GM21515 (cell line): ENCODE measurements at regions not wholly inside any gene's neighbourhood (a gene's known extent, or its start where the extent isn't known, plus 50 kb on each side); places are given as distances from the start of the nearest gene placed in this dataset.
"Not testable (repeated sequence)": the region's sequence is repeated elsewhere in the genome, so short reads cannot be mapped to it uniquely, and the experiment has no call there.

Experiments
- ATAC-seq: cut with Tn5 transposase; IDR thresholded peaks from one replicate; pipeline ENCODE4 v1.9.1; 2021; ENCODE audit not compliant: unreplicated experiment

DNA sequence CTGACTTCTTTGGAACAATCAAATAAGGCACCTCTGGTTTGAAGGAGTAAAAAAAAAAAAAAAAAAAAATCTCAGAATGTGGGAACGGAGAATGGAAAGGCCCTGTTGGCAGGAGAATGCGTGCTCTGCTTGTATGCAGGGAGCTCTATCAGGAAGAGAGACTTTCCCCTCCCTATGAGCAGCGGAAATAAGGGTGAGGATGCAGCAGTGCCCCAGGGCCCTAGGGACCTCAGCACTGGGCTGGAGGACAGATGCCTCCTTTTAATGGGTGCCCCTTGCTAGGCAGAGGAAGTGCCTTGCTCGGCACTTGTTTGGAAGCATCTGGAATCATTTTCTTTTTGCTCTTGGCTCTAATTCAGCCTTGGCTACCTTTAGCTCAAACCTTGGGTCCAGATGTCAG, 283.4 kb upstream of the NBPF12 start:
- not testable (repeated sequence) for ATAC-seq

DNA sequence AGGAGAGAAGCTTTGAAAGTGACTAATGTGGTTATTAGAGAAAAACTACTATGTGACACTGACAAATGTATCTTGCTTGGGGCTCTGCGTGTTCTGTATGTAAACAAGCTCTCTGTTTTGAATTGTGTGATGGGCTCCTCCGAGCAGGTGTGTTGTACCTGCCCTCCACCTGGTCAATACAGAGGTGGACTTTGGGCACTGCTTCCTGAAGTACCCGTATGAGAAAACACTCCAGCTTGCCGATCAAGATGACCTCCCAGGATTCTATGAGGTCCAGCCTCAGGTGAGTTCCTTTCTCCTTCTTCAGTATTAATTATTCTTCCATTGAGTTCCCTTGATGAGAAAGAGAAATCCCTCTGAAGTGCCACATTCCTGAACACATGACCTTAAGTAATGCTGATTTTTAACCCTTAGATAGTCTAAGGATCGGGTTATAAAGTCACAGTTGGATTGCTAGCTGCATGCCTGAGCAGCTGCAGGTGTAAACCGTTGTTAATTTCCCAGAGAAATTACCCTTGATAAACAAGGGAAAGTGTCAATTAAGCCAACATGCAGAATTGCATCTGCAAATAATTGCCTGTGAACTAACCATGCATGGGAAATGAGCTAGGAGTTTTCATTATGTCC, 292.0 kb upstream of the NBPF12 start:
- not testable (repeated sequence) for ATAC-seq

DNA sequence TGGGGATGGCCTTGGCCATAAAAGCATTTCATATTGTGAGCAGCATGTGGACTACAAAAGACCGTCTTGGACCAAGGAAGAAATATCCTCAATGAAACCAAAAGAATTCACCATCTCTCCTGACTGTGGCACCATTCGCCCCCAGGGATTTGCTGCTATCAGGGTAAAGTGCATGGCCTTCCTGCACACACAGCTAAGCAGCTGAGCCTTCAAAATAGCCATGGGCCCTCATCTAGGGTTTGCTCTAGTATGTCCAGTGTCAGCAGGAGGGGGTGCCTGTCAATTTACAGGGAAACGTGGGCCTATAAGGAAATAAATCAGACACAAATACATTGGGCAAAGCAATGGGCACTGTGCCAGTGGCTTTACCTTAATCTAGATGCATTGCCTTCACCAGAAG, 296.6 kb upstream of the NBPF12 start:
- ATAC-seq, result not testable (repeated sequence)

DNA sequence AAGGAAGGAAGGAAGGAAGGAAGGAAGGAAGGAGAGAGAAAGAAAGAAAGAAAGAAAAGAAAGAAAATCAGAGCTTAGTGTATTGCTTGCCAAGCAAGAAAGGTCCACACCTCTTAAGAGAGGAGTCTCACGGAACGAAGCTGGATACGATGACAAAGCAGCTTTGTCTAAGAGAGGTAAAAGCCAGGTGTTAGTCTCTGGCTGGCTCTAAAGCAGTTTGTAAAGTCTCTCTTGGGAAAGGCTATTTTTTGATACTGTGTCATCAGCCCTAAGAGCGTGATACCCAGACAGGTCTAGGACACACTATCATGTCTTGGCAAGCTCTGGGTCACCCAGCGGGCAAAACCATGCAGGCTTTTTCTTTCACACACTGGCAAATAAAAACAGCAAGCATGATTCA, 297.5 kb upstream of the NBPF12 start:
- not testable (repeated sequence) for ATAC-seq

DNA sequence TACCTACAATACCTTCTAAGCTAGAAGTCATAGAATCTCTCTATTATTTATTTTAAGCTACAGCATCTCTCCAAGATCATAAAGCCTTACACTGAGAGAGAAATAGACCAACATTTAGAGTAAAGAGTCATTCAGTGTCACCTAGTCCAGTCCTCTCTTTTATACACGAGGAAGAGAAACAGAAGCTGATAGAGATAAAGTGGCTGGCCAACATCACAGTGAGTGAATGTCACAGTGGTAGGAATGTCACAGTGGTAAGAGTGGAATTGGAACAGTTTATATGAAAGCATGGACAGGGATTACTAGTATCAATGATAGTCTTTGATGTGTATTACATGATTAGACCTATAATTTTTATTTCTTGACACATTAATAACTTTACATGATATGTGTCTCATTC, 307.8 kb upstream of the NBPF12 start:
- ATAC-seq, result not testable (repeated sequence)

DNA sequence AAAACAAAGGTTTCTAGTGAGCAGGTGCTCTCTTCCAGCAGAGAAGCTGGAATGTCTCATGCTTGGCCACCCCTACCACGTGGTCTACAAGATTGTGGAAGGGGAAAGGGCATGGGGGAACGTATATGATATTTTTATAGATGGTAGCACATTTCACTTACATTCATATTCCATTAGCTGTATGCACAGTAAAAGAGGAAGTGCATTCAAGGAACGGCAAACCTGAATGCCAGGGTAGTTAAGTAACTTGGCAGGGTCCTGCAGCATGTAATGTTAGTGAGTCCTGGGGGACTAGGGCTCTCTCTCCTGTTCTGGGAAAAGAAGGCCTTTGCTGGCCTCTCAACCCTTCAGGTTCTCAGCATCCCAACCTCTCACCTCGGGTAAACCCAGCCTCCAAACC, 319.5 kb upstream of the NBPF12 start:
- ATAC-seq, result not testable (repeated sequence)

DNA sequence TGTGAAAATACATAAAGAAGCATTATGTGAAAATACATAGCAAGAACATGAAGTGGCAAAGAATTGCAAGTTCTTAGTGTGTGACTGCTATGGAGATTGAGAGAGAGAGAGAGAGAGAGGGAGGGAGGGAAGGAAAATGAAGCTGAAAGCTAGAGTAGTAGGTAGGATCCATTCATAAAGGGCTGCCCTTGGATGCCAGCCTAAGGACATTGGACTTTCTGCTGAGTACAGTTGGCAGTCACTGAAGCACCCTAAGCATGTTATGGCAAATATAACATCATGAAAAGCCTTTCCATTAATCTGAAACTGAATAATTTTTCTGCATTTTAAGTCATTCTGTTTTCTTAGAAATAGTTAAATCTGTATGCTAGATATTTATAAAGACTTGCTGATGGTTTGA, 333.4 kb upstream of the NBPF12 start:
- not testable (repeated sequence) for ATAC-seq

DNA sequence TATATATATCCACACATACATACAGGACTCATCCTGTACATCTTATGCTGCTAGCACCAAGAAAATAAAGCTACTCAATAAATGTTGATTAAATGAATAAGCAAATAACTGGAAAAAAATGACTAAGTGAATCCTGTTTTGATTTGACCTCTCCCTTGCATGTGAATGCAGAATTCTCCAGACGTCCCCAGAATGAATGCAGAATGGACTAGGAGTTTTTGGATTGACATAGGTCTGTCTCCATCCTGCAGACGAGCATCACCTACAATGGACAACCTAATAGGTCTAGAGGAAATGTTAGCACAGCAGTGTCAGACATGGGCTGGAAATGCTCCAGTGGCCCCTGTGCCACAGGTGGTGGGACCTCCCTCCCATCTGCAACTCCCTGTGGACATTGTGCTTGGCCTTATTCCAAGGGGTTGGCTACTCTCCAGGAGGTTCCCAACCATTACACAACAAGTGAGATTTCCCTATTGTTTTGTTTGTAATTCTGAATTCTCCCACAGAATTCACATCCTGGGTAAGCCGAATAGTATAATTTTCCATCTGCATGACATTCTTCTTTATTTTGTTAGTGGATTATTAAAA, 337.3 kb upstream of the NBPF12 start:
- ATAC-seq, result not testable (repeated sequence)

DNA sequence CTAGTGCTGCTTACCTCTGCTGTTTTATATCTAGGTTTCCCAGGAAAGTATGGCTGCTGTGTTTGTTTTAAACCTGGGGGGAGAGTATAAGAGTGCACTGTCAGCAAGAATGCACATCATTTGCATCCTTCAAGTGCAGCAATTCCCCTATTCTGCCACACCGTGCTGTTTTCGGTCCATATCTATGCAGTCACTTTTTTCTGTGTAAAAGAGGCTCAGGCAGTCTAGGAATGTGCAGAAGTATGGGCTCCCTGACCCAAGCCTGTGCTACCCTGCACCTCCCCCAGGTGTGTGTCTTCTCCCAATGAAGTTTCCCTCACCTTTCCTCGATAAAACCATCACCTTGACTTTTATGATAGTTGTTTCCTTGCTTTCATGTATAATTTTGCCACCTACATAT, 338.2 kb upstream of the NBPF12 start:
- not testable (repeated sequence) for ATAC-seq

DNA sequence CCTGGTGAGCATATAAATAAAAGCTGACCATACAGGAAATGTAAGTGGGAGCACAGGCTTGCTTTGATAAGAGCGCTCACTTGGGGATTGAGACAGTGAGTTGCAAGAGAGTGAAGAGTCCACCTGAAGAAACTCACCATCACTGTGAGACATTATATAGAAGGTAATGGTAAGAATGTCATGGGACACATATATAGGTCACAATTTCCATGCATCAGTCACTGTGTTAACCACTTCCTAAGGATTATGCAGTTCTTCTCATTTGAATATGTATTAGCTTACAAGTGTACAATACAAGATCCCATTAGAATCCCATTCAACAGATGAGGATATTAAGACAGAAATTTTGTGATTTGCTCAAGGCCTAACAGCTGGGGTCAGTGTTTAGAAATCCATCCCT, 352.4 kb upstream of the NOTCH2NLA start:
- ATAC-seq, result not testable (repeated sequence)

DNA sequence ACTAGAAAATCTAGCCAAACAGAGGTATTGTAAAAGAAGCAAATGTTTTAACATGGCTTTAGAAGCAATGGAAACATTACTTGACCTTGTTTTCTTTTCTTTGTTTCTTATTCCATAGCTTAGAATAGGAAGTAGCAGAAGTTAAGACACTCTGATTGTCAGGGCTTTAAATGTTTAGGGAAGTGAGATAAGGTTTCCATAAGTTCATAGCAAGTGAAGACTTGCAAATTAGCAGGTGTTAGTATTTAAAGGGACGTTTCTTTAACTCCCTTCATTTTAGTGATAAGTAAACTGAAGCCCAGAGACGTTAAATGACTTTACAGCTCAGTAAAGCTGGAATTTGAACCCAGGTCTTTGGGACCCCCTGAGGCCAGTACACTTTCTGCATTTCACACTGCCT, 338.7 kb upstream of the NOTCH2NLA start:
- ATAC-seq, result not testable (repeated sequence)

DNA sequence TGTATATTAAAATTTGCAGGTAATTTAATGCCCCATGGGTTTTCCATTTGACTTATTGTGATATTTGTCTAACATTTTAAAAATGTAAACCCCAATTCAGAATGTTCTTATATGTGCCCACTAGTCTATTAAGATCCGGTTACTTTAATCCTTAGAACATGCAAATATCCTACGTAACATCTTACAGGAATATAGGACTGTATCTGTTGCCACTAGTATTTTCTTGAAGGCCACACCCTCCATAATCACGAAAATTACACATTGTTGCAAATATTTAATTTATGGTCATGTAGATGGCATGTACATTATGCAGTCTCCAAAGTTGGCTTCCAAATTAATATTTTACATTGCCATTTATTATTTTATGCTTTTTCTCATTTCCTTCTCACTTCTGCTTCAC, 329.2 kb upstream of the NOTCH2NLA start:
- not testable (repeated sequence) for ATAC-seq

DNA sequence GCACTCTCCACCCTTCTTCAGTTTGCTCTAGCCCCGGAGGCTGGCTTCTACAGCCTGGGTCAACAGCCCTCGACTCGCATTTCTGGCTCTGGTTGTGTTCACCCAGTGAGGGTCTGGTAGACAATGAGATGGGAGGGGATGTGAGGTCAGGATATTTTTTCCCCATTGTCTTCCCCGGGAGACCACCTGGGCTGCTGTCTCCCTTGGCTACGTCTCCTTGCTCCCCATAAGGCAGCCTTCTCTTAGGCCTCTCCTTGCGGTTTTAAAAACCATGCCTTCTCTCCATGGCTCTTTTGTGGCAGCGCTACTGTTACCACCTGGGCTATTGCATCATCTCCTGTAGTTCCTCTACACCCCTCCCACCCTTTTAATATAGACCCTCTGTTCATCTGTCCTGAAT, 327.6 kb upstream of the NOTCH2NLA start:
- not testable (repeated sequence) for ATAC-seq

DNA sequence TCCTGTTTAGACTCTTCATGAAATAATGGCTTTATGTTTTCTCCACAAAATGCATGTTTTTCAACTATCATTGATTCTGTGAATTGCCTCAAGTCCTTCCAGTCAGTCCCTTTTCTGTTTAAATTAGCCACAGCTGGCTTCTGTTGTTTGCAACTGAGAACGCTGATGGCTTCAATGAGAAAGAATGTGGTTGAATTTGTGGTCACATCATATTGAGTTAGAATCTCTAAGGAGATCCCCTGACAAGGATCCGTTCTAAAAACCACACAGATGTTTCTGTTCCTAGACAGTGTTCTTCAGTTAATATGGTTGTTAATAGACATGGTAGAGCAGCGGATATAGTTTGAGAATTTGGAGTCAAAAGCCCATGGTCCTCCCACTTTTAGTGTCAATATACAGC, 323.6 kb upstream of the NOTCH2NLA start:
- ATAC-seq, result not testable (repeated sequence)

DNA sequence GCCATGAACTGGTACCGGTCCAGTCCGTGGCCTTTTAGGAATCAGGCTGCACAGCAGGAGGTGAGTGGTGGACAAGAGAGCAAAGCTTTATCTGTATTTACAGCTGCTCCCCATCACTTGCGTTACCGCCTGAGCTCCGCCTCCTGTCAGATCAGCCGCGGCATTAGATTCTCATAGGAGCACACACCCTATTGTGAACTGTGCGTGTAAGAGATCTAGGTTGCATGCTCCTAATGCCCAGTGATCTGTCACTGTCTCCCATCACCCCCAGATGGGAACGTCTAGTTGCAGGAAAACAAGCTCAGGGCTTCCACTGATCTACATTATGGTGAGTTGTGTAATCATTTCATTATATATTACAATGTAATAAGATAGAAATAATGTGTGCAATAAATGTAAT, 319.9 kb upstream of the NOTCH2NLA start:
- ATAC-seq, result not testable (repeated sequence)

DNA sequence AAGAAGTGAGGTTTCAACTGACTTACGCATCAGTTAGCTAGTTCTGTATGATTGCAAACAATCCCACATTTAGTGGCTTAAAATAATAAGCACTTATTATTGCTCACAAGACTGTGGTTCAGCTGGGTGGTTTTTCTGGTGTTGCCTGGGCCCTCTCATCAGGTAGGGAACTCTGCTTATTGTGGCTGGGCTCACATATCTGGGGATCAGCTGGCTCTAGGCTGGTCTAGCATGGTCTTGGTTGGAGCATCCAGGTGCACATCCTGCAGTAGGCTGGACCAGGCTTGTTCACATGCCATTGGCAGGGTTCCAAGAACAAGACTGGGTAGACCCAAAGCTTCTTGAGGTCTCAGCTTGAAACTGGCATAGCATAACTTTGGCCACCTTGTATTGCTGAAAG, 317.4 kb upstream of the NOTCH2NLA start:
- ATAC-seq, result not testable (repeated sequence)

DNA sequence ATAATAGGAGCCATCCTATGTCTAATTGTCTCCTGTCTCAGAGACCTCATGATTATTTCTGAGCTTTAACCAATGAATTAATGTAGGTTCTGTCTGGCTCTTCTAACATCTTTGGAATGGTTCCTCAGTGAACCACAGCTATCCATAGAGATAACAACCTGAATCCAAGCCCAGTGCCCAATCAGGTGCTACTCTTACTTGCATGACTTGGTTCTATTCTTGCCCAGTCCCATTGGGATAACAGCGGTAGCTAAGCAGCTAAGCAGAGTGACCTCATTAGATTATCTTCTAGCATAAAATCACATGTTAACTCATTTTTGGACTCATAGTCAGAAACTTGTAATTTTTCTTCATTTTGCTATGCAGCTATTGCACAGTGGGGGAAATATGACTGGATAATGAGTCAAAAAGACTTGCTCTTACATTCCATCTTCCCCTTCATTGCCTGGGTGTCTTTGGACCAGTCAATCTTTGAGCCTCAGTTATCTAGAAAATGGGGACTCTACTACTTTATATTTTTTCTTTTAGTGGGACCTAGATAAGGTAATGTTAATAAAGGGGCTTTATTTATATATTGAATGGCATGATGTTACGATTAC, 309.1 kb upstream of the NOTCH2NLA start:
- ATAC-seq, result not testable (repeated sequence)

DNA sequence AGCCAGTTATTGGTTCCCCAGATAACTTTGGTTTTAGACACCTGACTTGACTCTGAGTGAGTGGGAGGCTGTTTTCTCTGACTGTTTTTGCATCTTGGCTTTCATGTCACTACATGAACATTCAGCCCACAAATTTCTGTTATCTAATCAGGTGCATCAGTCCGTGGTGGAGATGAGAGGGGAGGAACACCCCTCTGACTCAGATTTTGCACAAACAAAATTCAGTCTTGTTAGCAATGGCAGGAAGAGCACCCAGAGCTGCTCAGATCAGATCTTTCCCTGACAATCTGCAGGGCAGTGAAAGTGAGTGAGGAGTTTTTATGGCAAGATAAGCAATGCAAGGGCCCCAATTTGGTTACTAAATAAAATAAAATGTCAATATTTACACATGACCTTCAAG, 307.2 kb upstream of the NOTCH2NLA start:
- ATAC-seq, result not testable (repeated sequence)

DNA sequence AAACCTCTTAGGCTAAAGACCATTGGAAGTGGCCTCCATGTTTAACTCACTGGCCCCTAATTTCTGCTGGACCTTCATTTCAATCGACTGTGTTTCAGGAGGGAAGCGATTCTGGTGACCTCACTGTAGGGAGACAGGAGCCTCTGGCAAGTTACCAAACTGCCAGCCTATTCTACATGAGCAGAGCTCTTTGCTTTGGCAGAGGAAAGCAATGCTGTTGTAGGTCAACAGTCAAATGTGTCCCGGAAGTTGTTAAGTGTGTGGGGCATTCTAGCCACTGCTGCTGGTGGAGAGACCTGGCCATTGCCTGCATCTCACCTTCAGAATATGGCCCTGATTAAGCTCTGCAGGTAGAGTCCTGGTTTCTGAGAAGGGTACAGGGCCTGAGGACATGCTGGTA, 306.8 kb upstream of the NOTCH2NLA start:
- not testable (repeated sequence) for ATAC-seq

DNA sequence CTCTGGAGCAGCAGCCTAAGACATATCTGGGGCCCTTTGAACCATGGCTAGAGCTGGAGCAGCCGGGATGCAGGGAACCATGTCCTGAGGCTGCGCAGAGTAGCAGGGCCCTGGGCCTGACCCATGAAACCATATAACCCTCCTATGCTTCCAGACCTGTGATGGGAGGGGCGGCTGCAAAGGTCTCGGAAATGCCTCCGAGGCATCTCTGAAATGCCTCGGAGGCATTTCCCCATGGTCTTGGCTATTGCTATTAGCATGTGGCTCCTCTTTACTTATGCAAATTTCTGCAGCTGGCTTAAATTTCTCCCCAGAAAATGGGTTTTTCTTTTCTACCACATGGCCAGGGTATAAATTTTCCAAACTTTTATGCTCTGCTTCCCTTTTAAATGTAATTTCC, 302.1 kb upstream of the NOTCH2NLA start:
- ATAC-seq, result not testable (repeated sequence)

DNA sequence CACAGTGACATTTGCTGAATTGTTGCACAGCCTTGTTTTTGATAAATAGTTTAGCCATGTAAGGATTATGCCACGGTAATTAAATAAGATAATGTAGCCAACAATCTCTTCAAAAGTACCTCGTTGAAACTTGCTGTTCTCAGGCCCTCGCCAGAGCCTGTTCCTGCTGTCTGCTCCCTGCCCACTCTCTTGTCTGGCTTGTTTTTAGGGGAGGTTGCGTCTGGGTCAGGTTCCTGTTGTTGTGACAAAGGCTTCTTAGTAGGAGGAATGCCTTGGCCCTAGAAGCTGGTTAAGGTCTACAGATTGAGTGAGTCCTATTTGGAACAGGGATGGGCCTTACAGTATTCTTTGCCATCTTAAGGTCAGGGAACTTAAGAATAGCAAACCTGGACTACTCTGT, 294.0 kb upstream of the NOTCH2NLA start:
- not testable (repeated sequence) for ATAC-seq

DNA sequence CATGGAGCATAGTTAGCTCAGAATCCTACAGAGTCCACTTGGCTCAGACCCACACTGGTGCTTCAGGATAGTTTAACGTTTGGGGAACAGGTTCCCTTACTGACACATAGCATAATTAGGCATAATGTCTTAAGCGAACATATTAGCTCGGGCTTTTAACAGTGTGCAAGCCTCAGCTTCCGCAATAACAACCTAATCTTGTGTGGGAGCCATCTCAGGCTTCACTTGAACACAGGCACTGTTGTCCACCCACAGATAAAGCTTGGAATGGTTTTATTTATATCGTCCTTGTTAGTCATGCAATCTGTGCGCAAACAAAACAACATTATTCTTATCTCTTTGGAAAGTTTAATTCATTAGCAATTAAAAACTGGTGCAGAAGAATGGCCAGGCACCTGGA, 293.5 kb upstream of the NOTCH2NLA start:
- not testable (repeated sequence) for ATAC-seq
